ENCODE measurements at regions not wholly inside any gene's neighbourhood (a gene's known extent, or its start where the extent isn't known, plus 50 kb on each side); places are given as distances from the start of the nearest gene placed in this dataset.
"Not testable (repeated sequence)": the region's sequence is repeated elsewhere in the genome, so short reads cannot be mapped to it uniquely, and the experiment has no call there.

DNA sequence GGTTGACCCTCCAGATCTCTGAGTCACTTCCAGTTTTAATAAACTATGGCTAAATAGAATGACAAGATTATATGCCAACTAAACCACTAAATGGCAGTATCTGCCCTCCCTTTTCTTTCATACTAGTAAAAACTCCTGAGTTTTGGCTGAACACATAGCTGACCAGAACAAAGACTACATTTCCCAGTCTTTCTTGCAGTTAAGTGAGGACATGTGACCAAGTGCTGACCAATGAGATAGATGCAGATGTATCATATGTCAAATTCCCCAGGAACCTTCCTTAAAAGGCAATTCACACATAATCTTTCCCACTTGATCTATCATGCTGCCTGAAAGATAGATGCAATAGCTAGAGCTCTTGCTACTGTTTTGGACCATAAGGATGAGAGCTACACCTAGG is 191.3 kb downstream of the SHOX2 start:
- peaks cover 23% of the 10 kb centered on the region for H3K4me1 Mint-ChIP-seq (ENCODE audit: low read depth)
- DNase-seq (ENCODE audit: low spot score) = no peak
- H3K36me3 Mint-ChIP-seq (ENCODE audit: low read depth) = no peaks in the 10 kb centered on the region
- H3K27me3 Mint-ChIP-seq (ENCODE audit: low read depth) = peaks cover 13% of the 10 kb centered on the region
- no peak overlapping the region for H3K4me3 Mint-ChIP-seq (ENCODE audit: unreplicated experiment)
- H3K27ac Mint-ChIP-seq (ENCODE audit: unreplicated experiment) = no peak overlapping the region
- no peaks in the 10 kb centered on the region for H3K9me3 Mint-ChIP-seq (ENCODE audit: low read depth)
- TF ChIP-seq, protein P1, sequence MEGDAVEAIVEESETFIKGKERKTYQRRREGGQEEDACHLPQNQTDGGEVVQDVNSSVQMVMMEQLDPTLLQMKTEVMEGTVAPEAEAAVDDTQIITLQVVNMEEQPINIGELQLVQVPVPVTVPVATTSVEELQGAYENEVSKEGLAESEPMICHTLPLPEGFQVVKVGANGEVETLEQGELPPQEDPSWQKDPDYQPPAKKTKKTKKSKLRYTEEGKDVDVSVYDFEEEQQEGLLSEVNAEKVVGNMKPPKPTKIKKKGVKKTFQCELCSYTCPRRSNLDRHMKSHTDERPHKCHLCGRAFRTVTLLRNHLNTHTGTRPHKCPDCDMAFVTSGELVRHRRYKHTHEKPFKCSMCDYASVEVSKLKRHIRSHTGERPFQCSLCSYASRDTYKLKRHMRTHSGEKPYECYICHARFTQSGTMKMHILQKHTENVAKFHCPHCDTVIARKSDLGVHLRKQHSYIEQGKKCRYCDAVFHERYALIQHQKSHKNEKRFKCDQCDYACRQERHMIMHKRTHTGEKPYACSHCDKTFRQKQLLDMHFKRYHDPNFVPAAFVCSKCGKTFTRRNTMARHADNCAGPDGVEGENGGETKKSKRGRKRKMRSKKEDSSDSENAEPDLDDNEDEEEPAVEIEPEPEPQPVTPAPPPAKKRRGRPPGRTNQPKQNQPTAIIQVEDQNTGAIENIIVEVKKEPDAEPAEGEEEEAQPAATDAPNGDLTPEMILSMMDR (IDR thresholded peaks at IDR 0.05) = no peak

- no peak for DNase-seq (ENCODE audit: low spot score)
- H3K9me3 Mint-ChIP-seq (ENCODE audit: low read depth) = no peaks in the 10 kb centered on the region
- H3K4me1 Mint-ChIP-seq (ENCODE audit: low read depth) = peaks cover 23% of the 10 kb centered on the region
- peaks cover 20% of the 10 kb centered on the region for H3K27me3 Mint-ChIP-seq (ENCODE audit: low read depth)
- TF ChIP-seq, protein P1 (IDR thresholded peaks at IDR 0.05) = no peak
- H3K27ac Mint-ChIP-seq (ENCODE audit: unreplicated experiment) = peak overlapping the region; percentile 18
- no peaks in the 10 kb centered on the region for H3K36me3 Mint-ChIP-seq (ENCODE audit: low read depth)
- H3K4me3 Mint-ChIP-seq (ENCODE audit: unreplicated experiment) = no peak overlapping the region
Measured at GRCh38 chr3:157913741-157914150, 192.5 kb downstream of the SHOX2 start.

DNA sequence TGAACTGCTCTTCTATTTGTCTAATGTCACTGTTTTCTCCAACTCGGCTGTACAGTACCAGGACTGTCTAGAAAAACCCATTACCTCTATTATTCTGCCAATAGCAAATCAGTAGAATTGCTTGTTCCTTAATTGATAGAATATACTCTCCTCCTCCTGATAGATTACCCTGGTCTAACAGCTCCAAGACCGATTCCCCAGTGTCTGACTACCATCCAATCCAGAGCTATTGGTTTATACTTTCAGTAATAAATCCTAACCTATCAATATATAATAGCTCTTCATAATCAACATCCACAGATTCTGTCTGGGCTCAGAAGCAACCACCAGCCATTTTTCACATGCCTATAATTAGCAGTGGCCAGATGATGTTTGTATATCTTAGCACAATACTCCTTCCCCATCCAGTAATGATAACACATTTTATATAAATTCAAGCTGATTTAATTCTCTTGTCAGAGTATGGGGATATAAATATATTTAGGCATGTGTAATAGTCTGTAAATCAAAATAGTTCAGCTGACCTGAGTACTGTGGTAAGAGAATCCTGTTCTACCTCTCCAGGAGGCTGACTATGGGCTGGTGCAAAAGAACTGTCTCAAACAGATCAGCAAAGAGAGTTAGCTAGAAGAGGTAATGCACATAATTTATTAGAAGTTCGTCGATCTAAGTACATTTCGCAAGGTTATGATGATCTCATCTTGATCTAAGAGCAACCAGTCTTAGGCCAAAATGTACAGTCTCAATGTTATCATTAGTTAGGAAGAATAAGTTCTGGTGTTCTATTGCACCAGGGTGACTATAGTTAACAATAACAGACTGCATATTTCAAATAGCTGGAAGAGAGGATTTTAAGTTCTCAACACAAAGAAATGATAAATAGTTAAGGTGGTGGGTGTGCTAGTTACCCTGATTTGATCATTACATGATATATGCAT is 193.4 kb downstream of the SHOX2 start:
- H3K27me3 Mint-ChIP-seq (ENCODE audit: low read depth) = peaks cover 17% of the 10 kb centered on the region

DNA sequence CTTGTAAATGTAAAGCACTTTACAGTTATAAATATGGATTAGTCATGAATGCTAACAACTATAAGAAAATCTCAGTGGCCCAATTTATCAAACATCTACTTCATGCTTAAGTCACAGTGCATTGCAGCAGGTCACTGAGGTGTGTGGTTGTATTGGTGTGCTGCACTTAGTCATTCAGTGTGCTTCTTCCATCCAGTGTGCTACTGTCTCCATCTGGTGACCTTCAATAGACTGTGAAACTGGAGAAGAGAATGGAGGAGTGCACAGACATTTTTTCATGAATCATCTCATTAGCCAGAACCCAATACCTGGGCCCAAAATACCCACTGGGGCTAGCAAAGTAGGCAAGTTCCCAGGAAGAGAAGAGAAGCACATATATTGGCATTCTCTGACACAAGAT is 199.6 kb downstream of the SHOX2 start:
- DNase-seq (ENCODE audit: low spot score) = no peak

More for the DNA sequence above, 193.4 kb downstream of the SHOX2 start:
- TF ChIP-seq, protein P1 (IDR thresholded peaks at IDR 0.05) = no peak
- peaks cover 23% of the 10 kb centered on the region for H3K4me1 Mint-ChIP-seq (ENCODE audit: low read depth)
- no peak overlapping the region for H3K27ac Mint-ChIP-seq (ENCODE audit: unreplicated experiment)
- H3K9me3 Mint-ChIP-seq (ENCODE audit: low read depth) = no peaks in the 10 kb centered on the region
- DNase-seq (ENCODE audit: low spot score) = no peak
- no peak overlapping the region for H3K4me3 Mint-ChIP-seq (ENCODE audit: unreplicated experiment)
- no peaks in the 10 kb centered on the region for H3K36me3 Mint-ChIP-seq (ENCODE audit: low read depth)

GRCh38 chr3:157905885-157906284 is 200.3 kb downstream of the SHOX2 start:
- Mint-ChIP-seq H3K27me3 (ENCODE audit: low read depth) (peaks cover 23% of the 10 kb centered on the region), H3K9me3 (ENCODE audit: low read depth) (peaks cover 13% of the 10 kb centered on the region), H3K36me3 (ENCODE audit: low read depth) (no peaks in the 10 kb centered on the region), H3K4me1 (ENCODE audit: low read depth) (no peaks in the 10 kb centered on the region), H3K4me3 (ENCODE audit: unreplicated experiment) (no peak overlapping the region), H3K27ac (ENCODE audit: unreplicated experiment) (no peak overlapping the region)
- no peak for DNase-seq (ENCODE audit: low spot score)
- TF ChIP-seq, protein P1 (IDR thresholded peaks at IDR 0.05) = no peak

More for the DNA sequence above, 199.6 kb downstream of the SHOX2 start:
- no peaks in the 10 kb centered on the region for H3K36me3 Mint-ChIP-seq (ENCODE audit: low read depth)
- TF ChIP-seq, protein P1 (IDR thresholded peaks at IDR 0.05) = peak; percentile 43
- H3K4me3 Mint-ChIP-seq (ENCODE audit: unreplicated experiment) = no peak overlapping the region
- H3K9me3 Mint-ChIP-seq (ENCODE audit: low read depth) = peaks cover 13% of the 10 kb centered on the region
- peaks cover 23% of the 10 kb centered on the region for H3K27me3 Mint-ChIP-seq (ENCODE audit: low read depth)
- no peaks in the 10 kb centered on the region for H3K4me1 Mint-ChIP-seq (ENCODE audit: low read depth)
- no peak overlapping the region for H3K27ac Mint-ChIP-seq (ENCODE audit: unreplicated experiment)

- not testable (repeated sequence) for H3K4me3 Mint-ChIP-seq (ENCODE audit: unreplicated experiment); DNase-seq (ENCODE audit: low spot score); H3K36me3 Mint-ChIP-seq (ENCODE audit: low read depth); H3K4me1 Mint-ChIP-seq (ENCODE audit: low read depth); H3K27me3 Mint-ChIP-seq (ENCODE audit: low read depth); H3K27ac Mint-ChIP-seq (ENCODE audit: unreplicated experiment)
- H3K9me3 Mint-ChIP-seq (ENCODE audit: low read depth) = peaks cover 16% of the 10 kb centered on the region
Measured at GRCh38 chr3:157902680-157903079, 203.5 kb downstream of the SHOX2 start.
